ENCODE measurements at regions not wholly inside any gene's neighbourhood (a gene's known extent, or its start where the extent isn't known, plus 50 kb on each side); places are given as distances from the start of the nearest gene placed in this dataset.

GRCh38 chr15:96079041-96079440 is 251.5 kb upstream of the NR2F2 start:
- no peak for DNase-seq (ENCODE audit: low read depth)

- no peak for DNase-seq (ENCODE audit: low read depth)
Measured at GRCh38 chr15:96079882-96080281, 250.6 kb upstream of the NR2F2 start.

- no peak for DNase-seq (ENCODE audit: low read depth)
Measured at GRCh38 chr15:96086164-96086563, 244.3 kb upstream of the NR2F2 start.

- DNase-seq (ENCODE audit: low read depth) = no peak
Measured at GRCh38 chr15:96087180-96087884, 243.2 kb upstream of the NR2F2 start.

- no peak for DNase-seq (ENCODE audit: low read depth)
Measured at GRCh38 chr15:96088650-96089049, 241.8 kb upstream of the NR2F2 start.

- DNase-seq (ENCODE audit: low read depth) = no peak
Measured at GRCh38 chr15:96089405-96090058, 241.0 kb upstream of the NR2F2 start.

- DNase-seq (ENCODE audit: low read depth) = no peak
Measured at GRCh38 chr15:96092186-96092585, 238.3 kb upstream of the NR2F2 start.

GRCh38 chr15:96093063-96093462 is 237.4 kb upstream of the NR2F2 start:
- peak; percentile 30 for DNase-seq (ENCODE audit: low read depth)

GRCh38 chr15:96097661-96098060 is 232.8 kb upstream of the NR2F2 start:
- DNase-seq (ENCODE audit: low read depth) = no peak

GRCh38 chr15:96102631-96103030 is 227.9 kb upstream of the NR2F2 start:
- DNase-seq (ENCODE audit: low read depth) = peak; percentile 21

- no peak for DNase-seq (ENCODE audit: low read depth)
Measured at GRCh38 chr15:96106181-96106580, 224.3 kb upstream of the NR2F2 start.

GRCh38 chr15:96106628-96107027 is 223.9 kb upstream of the NR2F2 start:
- no peak for DNase-seq (ENCODE audit: low read depth)

- DNase-seq (ENCODE audit: low read depth) = peak; percentile 22
Measured at GRCh38 chr15:96107916-96108315, 222.6 kb upstream of the NR2F2 start.

GRCh38 chr15:96108405-96108804 is 222.1 kb upstream of the NR2F2 start:
- DNase-seq (ENCODE audit: low read depth) = no peak

GRCh38 chr15:96109820-96110219 is 220.7 kb upstream of the NR2F2 start:
- DNase-seq (ENCODE audit: low read depth) = no peak

- DNase-seq (ENCODE audit: low read depth) = no peak
Measured at GRCh38 chr15:96112018-96112417, 218.5 kb upstream of the NR2F2 start.

- peak; percentile 66 for DNase-seq (ENCODE audit: low read depth)
Measured at GRCh38 chr15:96115642-96116041, 214.9 kb upstream of the NR2F2 start.

- no peak for DNase-seq (ENCODE audit: low read depth)
Measured at GRCh38 chr15:96117270-96117669, 213.2 kb upstream of the NR2F2 start.

GRCh38 chr15:96119734-96120133 is 210.8 kb upstream of the NR2F2 start:
- DNase-seq (ENCODE audit: low read depth) = peak; percentile 1

- DNase-seq (ENCODE audit: low read depth) = no peak
Measured at GRCh38 chr15:96121086-96121920, 209.2 kb upstream of the NR2F2 start.

GRCh38 chr15:96122077-96123027 is 208.1 kb upstream of the NR2F2 start:
- peak; percentile 57 for DNase-seq (ENCODE audit: low read depth)

GRCh38 chr15:96123028-96123400 is 207.5 kb upstream of the NR2F2 start:
- no peak for DNase-seq (ENCODE audit: low read depth)

Measured in M059J (cell line).